Adrenal gland (tissue), 5 donors: ENCODE measurements at regions not wholly inside any gene's neighbourhood (a gene's known extent, or its start where the extent isn't known, plus 50 kb on each side); places are given as distances from the start of the nearest gene placed in this dataset.

ENCODE experiments used
- POLR2A ChIP-seq, 2 donors: fragments of 450-650 bp; IDR thresholded peaks; one replicate each; pipeline ENCODE4 v1.6.1; 2017; ENCODE audit warnings: antibody characterized with exemption in 2 of 2, mild to moderate bottlenecking in 2 of 2, moderate library complexity in 1 of 2
- TF ChIP-seq, protein P1 (sequence below), 6 experiments: fragments of 450-650 bp in 4 of 6; fragments of 200-600 bp in 2 of 6; sonication (generic) in 1 of 6; IDR thresholded peaks; 1 replicate in 5 of 6; 2 replicates in 1 of 6; pipeline versions ENCODE4 v1.5.1 to v1.8.0; 2016 to 2021; ENCODE audit warnings: antibody characterized with exemption in 6 of 6, mild to moderate bottlenecking in 2 of 6, moderate library complexity in 1 of 6
- donor health status: DM: no; HTN: no; CAD: no.

- TF ChIP-seq, protein P1, sequence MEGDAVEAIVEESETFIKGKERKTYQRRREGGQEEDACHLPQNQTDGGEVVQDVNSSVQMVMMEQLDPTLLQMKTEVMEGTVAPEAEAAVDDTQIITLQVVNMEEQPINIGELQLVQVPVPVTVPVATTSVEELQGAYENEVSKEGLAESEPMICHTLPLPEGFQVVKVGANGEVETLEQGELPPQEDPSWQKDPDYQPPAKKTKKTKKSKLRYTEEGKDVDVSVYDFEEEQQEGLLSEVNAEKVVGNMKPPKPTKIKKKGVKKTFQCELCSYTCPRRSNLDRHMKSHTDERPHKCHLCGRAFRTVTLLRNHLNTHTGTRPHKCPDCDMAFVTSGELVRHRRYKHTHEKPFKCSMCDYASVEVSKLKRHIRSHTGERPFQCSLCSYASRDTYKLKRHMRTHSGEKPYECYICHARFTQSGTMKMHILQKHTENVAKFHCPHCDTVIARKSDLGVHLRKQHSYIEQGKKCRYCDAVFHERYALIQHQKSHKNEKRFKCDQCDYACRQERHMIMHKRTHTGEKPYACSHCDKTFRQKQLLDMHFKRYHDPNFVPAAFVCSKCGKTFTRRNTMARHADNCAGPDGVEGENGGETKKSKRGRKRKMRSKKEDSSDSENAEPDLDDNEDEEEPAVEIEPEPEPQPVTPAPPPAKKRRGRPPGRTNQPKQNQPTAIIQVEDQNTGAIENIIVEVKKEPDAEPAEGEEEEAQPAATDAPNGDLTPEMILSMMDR (IDR thresholded peaks at IDR 0.05), result no peak
- TF ChIP-seq POLR2A (IDR thresholded peaks at IDR 0.05), result no peak
Measured at GRCh38 chr5:67771221-67771620, 444.3 kb upstream of the PIK3R1 start.
